RPMI8226 (cell line): ENCODE measurements at regions not wholly inside any gene's neighbourhood (a gene's known extent, or its start where the extent isn't known, plus 50 kb on each side); places are given as distances from the start of the nearest gene placed in this dataset.
"Not testable (repeated sequence)": the region's sequence is repeated elsewhere in the genome, so short reads cannot be mapped to it uniquely, and the experiment has no call there.

ENCODE experiments used
- DNase-seq: peaks from one replicate; pipeline ENCODE4 v3.0.0-alpha.2; 2015

GRCh38 chr13:54737211-54737610, 1708.6 kb downstream of the OLFM4 start:
- not testable (repeated sequence) for DNase-seq

GRCh38 chr13:54742984-54743383, 1714.4 kb downstream of the OLFM4 start:
- no peak for DNase-seq

GRCh38 chr13:54744747-54745146, 1716.1 kb downstream of the OLFM4 start:
- no peak for DNase-seq

GRCh38 chr13:54750521-54750920, 1721.9 kb downstream of the OLFM4 start:
- no peak for DNase-seq

- DNase-seq: no peak
These were observed 1730.2 kb downstream of the OLFM4 start for GRCh38 chr13:54758795-54759194.

- DNase-seq: no peak
These were observed 1739.6 kb downstream of the OLFM4 start for GRCh38 chr13:54768214-54768613.

- DNase-seq: no peak
These were observed 1747.0 kb downstream of the OLFM4 start for GRCh38 chr13:54775501-54776191.

- DNase-seq: no peak
These were observed 1759.1 kb downstream of the OLFM4 start for GRCh38 chr13:54787754-54788153.

GRCh38 chr13:54799621-54800226, 1771.1 kb downstream of the OLFM4 start:
- no peak for DNase-seq

- DNase-seq: no peak
These were observed 1773.6 kb downstream of the OLFM4 start for GRCh38 chr13:54802226-54802625.

- no peak for DNase-seq
These were observed 1777.1 kb downstream of the OLFM4 start for GRCh38 chr13:54805743-54806142.

- DNase-seq: not testable (repeated sequence)
These were observed 1793.4 kb downstream of the OLFM4 start for GRCh38 chr13:54821938-54822470.

- not testable (repeated sequence) for DNase-seq
These were observed 1800.9 kb downstream of the OLFM4 start for GRCh38 chr13:54829391-54830068.

- DNase-seq: no peak
These were observed 1807.7 kb downstream of the OLFM4 start for GRCh38 chr13:54836273-54836672.

- DNase-seq: no peak
These were observed 1813.1 kb downstream of the OLFM4 start for GRCh38 chr13:54841682-54842081.

GRCh38 chr13:54845351-54845965, 1816.8 kb downstream of the OLFM4 start:
- no peak for DNase-seq

- DNase-seq: no peak
These were observed 1824.2 kb downstream of the OLFM4 start for GRCh38 chr13:54852831-54853230.

GRCh38 chr13:54859827-54860226, 1831.2 kb downstream of the OLFM4 start:
- DNase-seq: no peak

GRCh38 chr13:54875111-54875510, 1846.5 kb downstream of the OLFM4 start:
- DNase-seq: no peak

- DNase-seq: no peak
These were observed 1850.4 kb downstream of the OLFM4 start for GRCh38 chr13:54879036-54879435.

GRCh38 chr13:54884682-54885081, 1856.1 kb downstream of the OLFM4 start:
- no peak for DNase-seq

- no peak for DNase-seq
These were observed 1862.4 kb downstream of the OLFM4 start for GRCh38 chr13:54890976-54891375.

- DNase-seq: no peak
These were observed 1872.7 kb downstream of the OLFM4 start for GRCh38 chr13:54901316-54901715.
